Breast epithelium (tissue), 4 donors: ENCODE measurements at regions not wholly inside any gene's neighbourhood (a gene's known extent, or its start where the extent isn't known, plus 50 kb on each side); places are given as distances from the start of the nearest gene placed in this dataset.

Experiments
- DNase-seq, 2 donors: peaks; one replicate each; pipeline ENCODE4 v3.0.0-alpha.2; 2019; ENCODE audit warnings: low spot score in 2 of 2
- H3K27ac ChIP-seq, 2 donors: fragments of 200-600 bp; sonication (generic) in 1 of 2; one replicate each; pipeline ENCODE4 v1.5.1; 2016 to 2019; ENCODE audit warnings: mild to moderate bottlenecking in 1 of 2
- H3K27me3 ChIP-seq, 2 donors: fragments of 200-600 bp; sonication (generic) in 1 of 2; one replicate each; pipeline versions ENCODE4 v1.5.1 to v1.6.0; 2017 to 2019; ENCODE audit warnings: control low read depth in 1 of 2, mild to moderate bottlenecking in 1 of 2
- H3K36me3 ChIP-seq: fragments of 200-600 bp; one replicate; pipeline ENCODE4 v1.5.1; 2019
- H3K4me1 ChIP-seq, 2 donors: fragments of 200-600 bp; sonication (generic); one replicate each; pipeline ENCODE4 v1.5.1; 2016 to 2019; ENCODE audit warnings: control low read depth in 1 of 2
- H3K4me3 ChIP-seq, 3 donors: fragments of 200-600 bp; sonication (generic); 1 replicate in 2 of 3; 2 replicates in 1 of 3; pipeline ENCODE4 v1.5.1; 2016 to 2019; ENCODE audit warnings: mild to moderate bottlenecking in 3 of 3, moderate library complexity in 2 of 3
- H3K9me3 ChIP-seq, 2 donors: fragments of 200-600 bp; sonication (generic) in 1 of 2; one replicate each; pipeline ENCODE4 v1.5.1; 2016 to 2019; ENCODE audit warnings: control low read depth in 1 of 2
- POLR2A ChIP-seq: fragments of 450-650 bp; IDR thresholded peaks from one replicate; pipeline ENCODE4 v1.6.1; 2016; ENCODE audit warnings: antibody characterized with exemption, mild to moderate bottlenecking, moderate library complexity
- POLR2AphosphoS5 ChIP-seq, 3 donors: sonication (generic); formaldehyde crosslinking; IDR thresholded peaks; one replicate each; pipeline ENCODE4 v1.6.1; 2017; ENCODE audit warnings: antibody characterized with exemption in 3 of 3
- intact Hi-C: fragments of 100-400 bp; cut with DNase I; formaldehyde crosslinking; loops from one replicate; pipeline ENCODE4 v1.15.1; 2023; ENCODE audit warnings: low total_unique reads
- TF ChIP-seq, protein P1 (sequence below), 3 donors: fragments of 450-650 bp; IDR thresholded peaks; one replicate each; pipeline ENCODE4 v1.5.1; 2016 to 2017; ENCODE audit warnings: antibody characterized with exemption in 3 of 3, mild to moderate bottlenecking in 3 of 3, moderate library complexity in 3 of 3

- Histone ChIP-seq H3K36me3 (no peaks in the 10 kb centered on the region), H3K27ac (no peak overlapping the region), H3K4me3 (no peak overlapping the region), H3K27me3 (no peaks in the 10 kb centered on the region), H3K4me1 (no peaks in the 10 kb centered on the region), H3K9me3 (peaks cover 3 to 7% of the 10 kb centered on the region in 2 donors)
- intact Hi-C loops: no loop called here
- TF ChIP-seq, protein P1, sequence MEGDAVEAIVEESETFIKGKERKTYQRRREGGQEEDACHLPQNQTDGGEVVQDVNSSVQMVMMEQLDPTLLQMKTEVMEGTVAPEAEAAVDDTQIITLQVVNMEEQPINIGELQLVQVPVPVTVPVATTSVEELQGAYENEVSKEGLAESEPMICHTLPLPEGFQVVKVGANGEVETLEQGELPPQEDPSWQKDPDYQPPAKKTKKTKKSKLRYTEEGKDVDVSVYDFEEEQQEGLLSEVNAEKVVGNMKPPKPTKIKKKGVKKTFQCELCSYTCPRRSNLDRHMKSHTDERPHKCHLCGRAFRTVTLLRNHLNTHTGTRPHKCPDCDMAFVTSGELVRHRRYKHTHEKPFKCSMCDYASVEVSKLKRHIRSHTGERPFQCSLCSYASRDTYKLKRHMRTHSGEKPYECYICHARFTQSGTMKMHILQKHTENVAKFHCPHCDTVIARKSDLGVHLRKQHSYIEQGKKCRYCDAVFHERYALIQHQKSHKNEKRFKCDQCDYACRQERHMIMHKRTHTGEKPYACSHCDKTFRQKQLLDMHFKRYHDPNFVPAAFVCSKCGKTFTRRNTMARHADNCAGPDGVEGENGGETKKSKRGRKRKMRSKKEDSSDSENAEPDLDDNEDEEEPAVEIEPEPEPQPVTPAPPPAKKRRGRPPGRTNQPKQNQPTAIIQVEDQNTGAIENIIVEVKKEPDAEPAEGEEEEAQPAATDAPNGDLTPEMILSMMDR (IDR thresholded peaks at IDR 0.05): no peak
- no peak for TF ChIP-seq POLR2AphosphoS5 (IDR thresholded peaks at IDR 0.05)
- TF ChIP-seq POLR2A: no peak
- DNase-seq: no peak
Measured at GRCh38 chr5:106658150-106658549, 1012.6 kb downstream of the EFNA5 start.

DNA sequence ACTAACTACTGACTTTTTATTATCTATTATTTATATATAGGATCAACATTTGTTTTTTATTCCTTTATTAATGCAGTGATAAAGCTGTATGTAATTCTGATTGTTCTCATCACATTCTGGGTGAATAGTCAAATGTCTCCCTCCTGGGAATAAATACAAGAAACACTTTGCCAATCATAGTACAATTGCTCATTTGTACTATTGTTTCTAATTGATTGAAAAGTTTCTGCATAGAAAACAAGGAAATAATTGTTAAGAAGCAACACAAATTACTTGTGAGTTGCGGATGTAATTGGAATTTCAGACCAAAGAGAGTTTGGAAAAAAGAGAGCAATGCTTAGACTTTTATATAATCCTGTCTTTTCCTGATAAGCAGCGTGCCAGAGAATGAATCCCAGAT lies 1013.9 kb downstream of the EFNA5 start:
- Histone ChIP-seq H3K4me3 (no peak overlapping the region), H3K9me3 (peaks cover 3 to 7% of the 10 kb centered on the region in 2 donors), H3K27ac (no peak overlapping the region), H3K36me3 (no peaks in the 10 kb centered on the region), H3K4me1 (no peaks in the 10 kb centered on the region), H3K27me3 (no peaks in the 10 kb centered on the region)
- TF ChIP-seq, protein P1 (IDR thresholded peaks at IDR 0.05): no peak
- no peak for TF ChIP-seq POLR2A
- no peak for TF ChIP-seq POLR2AphosphoS5 (IDR thresholded peaks at IDR 0.05)
- intact Hi-C loops: no loop called here
- no peak for DNase-seq

DNA sequence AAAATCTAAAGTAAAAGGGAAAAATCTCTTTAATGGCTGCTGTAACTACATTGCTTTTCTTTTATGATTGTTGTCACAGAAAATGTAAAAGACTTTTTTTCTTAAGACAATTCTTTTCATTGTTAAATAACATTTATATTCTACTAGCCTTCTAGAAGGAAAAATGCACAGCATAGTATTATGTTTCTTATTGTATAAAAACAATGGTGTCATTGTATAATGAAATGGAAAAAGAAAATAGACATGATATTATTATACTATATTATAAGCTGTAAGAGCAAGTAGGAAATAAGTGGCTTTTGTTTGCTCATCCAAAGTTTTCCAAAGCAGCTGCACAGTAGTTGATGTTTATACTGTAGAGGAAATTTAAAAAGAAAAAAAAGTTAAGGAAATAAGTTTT lies 1021.7 kb downstream of the EFNA5 start:
- intact Hi-C loops: no loop called here
- TF ChIP-seq POLR2AphosphoS5 (IDR thresholded peaks at IDR 0.05) (no peak), POLR2A (no peak)
- TF ChIP-seq, protein P1 (IDR thresholded peaks at IDR 0.05): no peak
- Histone ChIP-seq H3K9me3 (no peaks in the 10 kb centered on the region), H3K4me3 (no peak overlapping the region), H3K27me3 (no peaks in the 10 kb centered on the region), H3K4me1 (no peaks in the 10 kb centered on the region), H3K27ac (no peak overlapping the region), H3K36me3 (no peaks in the 10 kb centered on the region)
- DNase-seq: no peak

GRCh38 chr5:106648401-106648800 lies 1022.3 kb downstream of the EFNA5 start:
- H3K36me3 ChIP-seq: no peaks in the 10 kb centered on the region
- H3K9me3 ChIP-seq: no peaks in the 10 kb centered on the region
- DNase-seq: no peak
- H3K4me3 ChIP-seq: no peak overlapping the region
- intact Hi-C loops: no loop called here
- no peaks in the 10 kb centered on the region for H3K4me1 ChIP-seq
- no peak overlapping the region for H3K27ac ChIP-seq
- TF ChIP-seq POLR2AphosphoS5 (IDR thresholded peaks at IDR 0.05) (no peak), POLR2A (no peak)
- TF ChIP-seq, protein P1 (IDR thresholded peaks at IDR 0.05): no peak
- H3K27me3 ChIP-seq: no peaks in the 10 kb centered on the region

GRCh38 chr5:106646106-106646505 lies 1024.6 kb downstream of the EFNA5 start:
- Histone ChIP-seq H3K27ac (no peak overlapping the region), H3K9me3 (no peaks in the 10 kb centered on the region), H3K4me1 (no peaks in the 10 kb centered on the region), H3K27me3 (no peaks in the 10 kb centered on the region), H3K4me3 (no peak overlapping the region), H3K36me3 (no peaks in the 10 kb centered on the region)
- intact Hi-C loops: no loop called here
- TF ChIP-seq, protein P1 (IDR thresholded peaks at IDR 0.05): no peak
- no peak for TF ChIP-seq POLR2A
- TF ChIP-seq POLR2AphosphoS5 (IDR thresholded peaks at IDR 0.05): no peak
- DNase-seq: no peak
